ENCODE measurements at regions not wholly inside any gene's neighbourhood (a gene's known extent, or its start where the extent isn't known, plus 50 kb on each side); places are given as distances from the start of the nearest gene placed in this dataset.
"Not testable (repeated sequence)": the region's sequence is repeated elsewhere in the genome, so short reads cannot be mapped to it uniquely, and the experiment has no call there.

GRCh38 chr2:166768393-166769123, 119.7 kb upstream of the XIRP2 start:
- DNase-seq (no peak), ATAC-seq (no peak)
- WGBS, 4 donors: 35 to 90% (median 70%) methylated on average over 1 of the region's 1 CpG
- Histone ChIP-seq H3K9me3 (peaks cover 0 to 11% (median 0%) of the 10 kb centered on the region in 12 donors), H3K4me1 (no peaks in the 10 kb centered on the region), H3K36me3 (no peaks in the 10 kb centered on the region), H3K27me3 (no peaks in the 10 kb centered on the region), H3K27ac (no peak overlapping the region), H3K4me3 (no peak overlapping the region)
- TF ChIP-seq CTCF (IDR thresholded peaks at IDR 0.05) (no peak), POLR2A (IDR thresholded peaks at IDR 0.05) (no peak)
- intact Hi-C loops (cut with DNase I): no loop called here

- ATAC-seq; H3K4me1 ChIP-seq; H3K36me3 ChIP-seq; H3K27ac ChIP-seq; intact Hi-C loops (cut with DNase I); H3K4me3 ChIP-seq; DNase-seq; H3K27me3 ChIP-seq: not testable (repeated sequence)
- WGBS, 4 donors: 76 to 90% (median 80%) methylated on average over 13 of the region's 13 CpGs
- H3K9me3 ChIP-seq: peaks cover 0 to 11% (median 0%) of the 10 kb centered on the region in 12 donors
These were observed 121.4 kb upstream of the XIRP2 start for GRCh38 chr2:166766769-166767322.

- Histone ChIP-seq H3K27me3 (no peaks in the 10 kb centered on the region), H3K9me3 (peaks cover 0 to 11% (median 0%) of the 10 kb centered on the region in 12 donors), H3K4me3 (no peak overlapping the region), H3K4me1 (no peaks in the 10 kb centered on the region), H3K27ac (no peak overlapping the region), H3K36me3 (no peaks in the 10 kb centered on the region)
- intact Hi-C loops (cut with DNase I): no loop called here
- TF ChIP-seq POLR2A (IDR thresholded peaks at IDR 0.05) (no peak), CTCF (IDR thresholded peaks at IDR 0.05) (no peak)
- 40 to 53% (median 51%) methylated on average over 6 of the region's 6 CpGs for WGBS, 4 donors
- no peak for DNase-seq
- ATAC-seq: no peak
These were observed 122.1 kb upstream of the XIRP2 start for GRCh38 chr2:166766220-166766619.

GRCh38 chr2:166765141-166765540, 123.1 kb upstream of the XIRP2 start:
- TF ChIP-seq POLR2A (IDR thresholded peaks at IDR 0.05) (no peak), CTCF (IDR thresholded peaks at IDR 0.05) (no peak)
- no peak overlapping the region for H3K4me3 ChIP-seq
- no peaks in the 10 kb centered on the region for H3K36me3 ChIP-seq
- no peak overlapping the region for H3K27ac ChIP-seq
- DNase-seq (no peak), ATAC-seq (no peak)
- H3K27me3 ChIP-seq: no peaks in the 10 kb centered on the region
- peaks cover 0 to 14% (median 0%) of the 10 kb centered on the region in 12 donors for H3K9me3 ChIP-seq
- 33 to 48% (median 40%) methylated on average over 1 of the region's 1 CpG for WGBS, 4 donors
- no peaks in the 10 kb centered on the region for H3K4me1 ChIP-seq
- intact Hi-C loops (cut with DNase I): no loop called here
